HG03039 (cell line): ENCODE measurements at regions not wholly inside any gene's neighbourhood (a gene's known extent, or its start where the extent isn't known, plus 50 kb on each side); places are given as distances from the start of the nearest gene placed in this dataset.

Source experiments
- ATAC-seq: cut with Tn5 transposase; IDR thresholded peaks from one replicate; pipeline ENCODE4 v1.9.1; 2021; ENCODE audit warnings: mild to moderate bottlenecking, moderate library complexity; ENCODE audit not compliant: unreplicated experiment

DNA sequence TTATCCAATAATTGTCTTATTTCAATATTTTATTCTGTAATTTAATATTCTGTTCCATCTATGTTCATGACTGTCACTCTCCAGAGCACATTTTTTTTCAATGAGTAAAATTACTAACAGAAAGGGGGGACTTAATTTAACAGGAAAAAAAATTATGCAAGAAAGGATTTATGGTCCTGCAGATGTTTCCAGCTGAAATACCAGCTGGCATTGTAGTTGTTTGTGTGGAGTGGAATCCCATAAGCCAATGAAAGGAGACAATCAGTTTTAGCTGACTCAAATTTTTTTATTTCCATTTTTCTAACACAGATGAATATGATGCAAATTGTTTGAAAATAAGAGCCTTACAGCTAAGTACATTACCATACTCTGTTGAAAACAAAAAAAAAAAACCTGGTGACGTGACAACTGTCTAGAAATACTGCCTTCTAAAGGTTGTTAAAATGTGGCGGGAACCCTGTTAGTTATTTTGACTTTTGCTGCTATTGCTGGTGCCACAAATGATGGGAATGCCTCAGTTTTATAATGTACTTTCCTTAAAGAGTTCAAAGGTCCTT is 389.1 kb downstream of the ETS1 start:
- ATAC-seq = no peak

- no peak for ATAC-seq
Measured at GRCh38 chr11:128196235-128196634, 391.1 kb downstream of the ETS1 start.

GRCh38 chr11:128195756-128196155 is 391.6 kb downstream of the ETS1 start:
- no peak for ATAC-seq

- no peak for ATAC-seq
Measured at GRCh38 chr11:128195057-128195751, 392.2 kb downstream of the ETS1 start.

- no peak for ATAC-seq
Measured at GRCh38 chr11:128194216-128194615, 393.1 kb downstream of the ETS1 start.

DNA sequence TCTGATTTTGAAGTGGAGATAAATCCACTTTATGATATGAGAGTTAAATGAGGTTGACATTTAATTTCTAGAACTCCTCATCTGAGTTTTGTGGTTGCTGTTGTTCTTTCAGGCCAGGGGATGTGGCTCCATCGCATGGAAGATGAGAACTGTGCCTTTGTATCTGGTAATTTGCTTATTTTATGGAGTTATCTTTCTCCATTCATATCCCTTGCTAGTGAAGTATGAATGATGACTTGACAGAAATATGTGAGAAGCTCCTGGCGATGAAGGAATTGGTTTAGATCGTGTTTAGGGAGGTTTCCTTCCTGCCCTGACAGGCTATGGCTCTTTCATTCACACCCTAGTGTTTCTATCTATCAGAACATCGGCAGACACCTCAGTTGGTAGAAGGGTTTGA is 393.7 kb downstream of the ETS1 start:
- ATAC-seq = no peak

GRCh38 chr11:128190312-128190711 is 397.0 kb downstream of the ETS1 start:
- ATAC-seq = no peak

- no peak for ATAC-seq
Measured at GRCh38 chr11:128189823-128190222, 397.5 kb downstream of the ETS1 start.

DNA sequence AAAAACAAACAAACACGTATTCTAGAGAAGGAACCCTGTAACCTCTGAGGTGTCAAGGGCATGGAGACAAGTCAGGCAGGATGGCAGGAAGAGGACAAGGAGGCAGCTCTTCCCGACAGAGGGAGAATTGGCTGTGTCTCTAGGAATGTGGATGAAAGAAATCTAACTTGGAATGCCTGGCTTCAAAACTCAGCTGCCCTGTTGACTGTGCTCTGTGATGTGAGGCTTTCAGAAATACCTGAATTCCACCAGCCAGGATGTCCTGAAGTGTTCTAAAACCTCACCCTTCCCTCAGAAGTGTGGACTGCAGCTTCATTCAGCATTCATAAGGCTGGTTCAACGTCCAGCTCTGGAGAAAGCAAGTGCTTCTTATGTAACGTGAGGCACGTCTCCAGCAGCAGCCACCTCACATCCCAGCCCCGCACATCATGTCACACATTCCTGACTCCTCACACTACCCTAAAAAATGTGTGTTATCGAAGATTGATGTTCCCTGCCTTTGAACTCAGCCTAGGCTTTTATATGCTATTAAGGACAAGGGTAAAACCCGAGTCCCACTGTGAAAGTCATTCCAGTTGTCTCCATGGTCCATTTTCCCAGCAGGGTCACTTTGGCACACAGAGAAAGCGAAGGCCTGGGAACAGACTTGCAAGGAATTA is 398.9 kb downstream of the ETS1 start:
- no peak for ATAC-seq

GRCh38 chr11:128187835-128188234 is 399.5 kb downstream of the ETS1 start:
- no peak for ATAC-seq

DNA sequence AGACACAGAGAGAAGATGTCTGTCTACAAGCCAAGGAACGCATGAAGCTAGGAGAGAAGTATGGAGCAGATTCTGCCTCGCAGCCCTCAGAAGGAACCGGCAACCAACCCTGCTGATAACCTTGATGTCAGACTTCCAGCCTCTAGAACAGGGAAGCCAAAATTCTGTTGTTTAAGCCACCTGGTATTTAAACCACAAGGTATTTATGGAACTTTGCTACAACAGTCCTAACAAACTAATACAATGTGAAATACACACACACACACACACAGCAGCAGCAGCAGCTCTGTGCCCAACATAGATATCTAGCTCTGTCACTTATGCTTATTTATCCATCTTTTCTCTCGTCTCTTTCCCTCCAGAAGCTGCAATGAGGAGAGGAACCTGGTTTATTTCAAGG is 400.0 kb downstream of the ETS1 start:
- ATAC-seq = no peak

DNA sequence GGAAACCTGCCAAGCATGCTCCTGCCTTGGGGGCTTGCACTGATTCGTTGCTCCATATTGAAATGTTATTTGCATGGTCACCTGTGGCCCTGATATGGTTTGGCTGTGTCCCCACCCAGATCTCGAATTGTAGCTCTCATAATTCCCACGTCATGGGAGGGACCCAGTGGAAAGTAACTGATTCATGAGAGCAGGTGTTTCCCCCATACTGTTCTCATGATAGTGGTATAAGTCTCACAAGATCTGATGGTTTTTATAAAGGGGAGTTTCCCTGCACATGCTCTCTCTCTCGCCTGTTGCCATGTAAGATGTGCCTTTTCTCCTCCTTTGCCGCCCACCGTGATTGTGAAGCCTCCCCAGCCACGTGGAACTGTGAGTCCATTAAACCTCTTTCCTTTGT is 402.4 kb downstream of the ETS1 start:
- no peak for ATAC-seq

GRCh38 chr11:128182844-128183243 is 404.5 kb downstream of the ETS1 start:
- no peak for ATAC-seq

GRCh38 chr11:128181984-128182383 is 405.4 kb downstream of the ETS1 start:
- no peak for ATAC-seq

DNA sequence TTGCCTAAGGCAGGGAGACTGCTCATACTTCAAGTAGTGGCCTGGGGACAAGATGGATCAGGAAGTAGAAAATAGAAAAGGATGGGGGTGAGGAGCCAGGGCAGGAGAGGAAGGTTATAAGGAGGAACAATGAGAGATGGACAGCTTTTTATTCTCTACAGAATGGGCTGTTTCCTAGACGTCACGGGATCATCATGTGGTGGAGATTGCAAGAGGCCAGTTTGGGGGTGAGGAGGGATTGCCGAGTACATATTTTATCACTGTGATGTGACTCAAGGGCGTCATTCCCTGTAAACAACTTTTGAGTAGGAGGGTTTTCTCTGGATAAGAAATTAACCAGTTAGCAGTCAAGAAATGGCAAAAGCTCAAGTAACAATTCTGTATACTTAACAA is 406.3 kb downstream of the ETS1 start:
- ATAC-seq = no peak

GRCh38 chr11:128180441-128181087 is 406.8 kb downstream of the ETS1 start:
- ATAC-seq = no peak

DNA sequence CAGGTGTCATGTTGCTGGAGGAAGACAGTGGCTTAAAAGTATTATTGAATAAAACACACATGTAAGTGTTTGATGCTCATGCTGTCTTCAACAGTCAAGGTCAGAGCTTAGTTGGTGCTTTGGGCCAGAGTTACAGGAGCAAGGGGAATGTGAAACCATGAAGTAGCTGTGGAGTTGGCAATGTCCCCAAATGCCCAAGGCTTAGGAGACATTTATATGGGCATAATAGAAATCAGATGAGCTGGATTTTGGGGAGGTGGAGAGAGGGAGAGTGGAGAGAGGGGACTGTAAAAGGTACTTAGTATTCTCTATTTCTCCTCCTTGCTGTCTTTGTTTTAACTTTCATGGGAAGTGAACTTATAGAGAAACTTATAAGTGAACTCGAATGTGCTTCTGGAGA is 407.8 kb downstream of the ETS1 start:
- ATAC-seq = no peak

DNA sequence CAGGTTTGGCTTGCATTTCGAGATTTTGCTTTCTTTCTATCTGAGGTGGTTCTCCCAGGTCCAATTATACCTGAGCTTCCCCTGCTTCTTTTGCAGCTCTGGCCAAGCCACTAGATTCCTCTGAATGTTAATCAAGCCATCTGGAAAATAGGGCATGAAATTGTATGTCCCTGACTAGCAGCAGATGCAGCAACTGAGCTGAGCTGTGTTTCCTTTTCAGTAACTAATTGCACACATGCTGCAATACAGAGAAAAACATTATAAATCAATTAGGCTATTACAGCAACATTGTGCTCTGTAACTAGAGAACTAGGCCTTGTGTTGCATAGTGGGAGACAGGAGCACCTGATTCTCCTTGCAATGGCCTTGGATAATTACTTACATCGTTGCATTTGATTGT is 408.3 kb downstream of the ETS1 start:
- ATAC-seq = no peak

DNA sequence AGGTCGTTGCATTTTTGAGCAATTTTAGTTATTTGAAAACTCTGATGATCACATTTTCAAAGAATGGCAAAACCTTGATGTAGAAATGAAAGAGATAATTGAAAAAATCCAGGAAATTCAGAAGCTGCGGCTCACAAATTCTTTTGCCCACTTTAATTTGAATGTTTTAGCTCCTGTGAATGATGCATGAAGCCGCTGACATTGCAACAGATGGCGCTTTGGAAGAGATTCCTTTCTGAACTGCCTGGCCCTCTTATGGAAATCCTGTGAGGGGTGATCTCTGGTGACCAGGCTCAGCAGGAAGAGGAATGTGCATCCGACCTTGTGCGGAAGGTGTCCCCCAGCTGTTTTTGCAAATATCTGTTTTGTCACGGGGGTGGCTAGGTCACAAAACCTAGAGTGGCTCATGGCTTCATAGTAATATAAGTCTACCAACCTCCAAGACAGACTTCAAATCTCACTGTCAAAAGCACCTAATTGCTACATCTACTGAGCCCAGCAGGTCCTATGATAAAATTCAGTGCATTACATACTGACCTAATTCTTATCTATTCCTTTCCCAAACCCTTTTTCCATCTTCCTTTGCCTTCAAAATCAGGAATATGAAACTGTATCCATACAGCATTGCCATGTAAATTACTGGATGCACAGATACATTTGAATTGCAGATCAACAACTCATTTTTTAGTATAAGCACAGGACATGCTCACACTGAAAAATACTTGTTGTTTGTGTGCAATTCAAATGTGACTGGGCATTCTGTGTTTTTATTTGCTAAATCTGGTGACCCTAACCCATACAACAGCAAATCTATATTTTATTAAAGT is 412.7 kb downstream of the ETS1 start:
- ATAC-seq = no peak

- no peak for ATAC-seq
Measured at GRCh38 chr11:128172046-128172878, 415.1 kb downstream of the ETS1 start.
